ENCODE measurements at regions not wholly inside any gene's neighbourhood (a gene's known extent, or its start where the extent isn't known, plus 50 kb on each side); places are given as distances from the start of the nearest gene placed in this dataset.
"Not testable (repeated sequence)": the region's sequence is repeated elsewhere in the genome, so short reads cannot be mapped to it uniquely, and the experiment has no call there.

DNA sequence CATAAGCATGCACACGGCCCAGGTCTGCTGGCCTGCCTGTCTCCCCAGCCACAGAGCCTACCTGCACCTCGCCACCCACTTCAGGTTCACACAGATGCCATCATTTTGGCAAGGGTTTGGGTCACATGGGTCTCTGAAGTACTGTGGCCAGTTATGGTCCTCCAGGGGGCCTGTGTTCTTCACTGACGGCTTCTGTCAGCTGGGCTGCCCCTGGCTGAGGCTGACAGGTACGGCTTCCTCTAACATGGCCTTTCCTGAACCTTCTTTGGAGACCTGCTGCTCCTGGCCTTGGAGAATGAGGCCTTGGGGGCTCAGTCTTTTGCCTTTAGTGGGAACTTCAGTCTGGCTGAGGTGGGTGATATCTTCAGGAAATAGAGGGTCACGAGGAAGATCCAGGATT is 835.9 kb downstream of the SPATA31A1 start:
- TF ChIP-seq POLR2AphosphoS5 (IDR thresholded peaks at IDR 0.05; ENCODE audit: low read length); SPI1 (IDR thresholded peaks at IDR 0.05; ENCODE audit: borderline replicate concordance, insufficient read depth, low read depth, low read length); SRF (IDR thresholded peaks at IDR 0.05; ENCODE audit: low read depth in 2 of 2, low read length in 2 of 2); RBBP5 (conservative IDR thresholded peaks at IDR 0.05); ESRRA (IDR thresholded peaks at IDR 0.05; ENCODE audit: low read length); EP300 (IDR thresholded peaks at IDR 0.05; ENCODE audit: borderline replicate concordance in 1 of 2, control insufficient read depth in 1 of 2, low read depth in 2 of 2, low read length in 2 of 2); FOS (IDR thresholded peaks at IDR 0.05; ENCODE audit: borderline replicate concordance, extremely low read depth, insufficient read length); POLR2A (IDR thresholded peaks at IDR 0.05; ENCODE audit: low read depth, low read length); EZH2 (IDR thresholded peaks at IDR 0.05; ENCODE audit: borderline replicate concordance, control insufficient read depth, low read depth, low read length); MTA3 (IDR thresholded peaks at IDR 0.05; ENCODE audit: borderline replicate concordance, low read length): not testable (repeated sequence)
- TF ChIP-seq, protein P1, sequence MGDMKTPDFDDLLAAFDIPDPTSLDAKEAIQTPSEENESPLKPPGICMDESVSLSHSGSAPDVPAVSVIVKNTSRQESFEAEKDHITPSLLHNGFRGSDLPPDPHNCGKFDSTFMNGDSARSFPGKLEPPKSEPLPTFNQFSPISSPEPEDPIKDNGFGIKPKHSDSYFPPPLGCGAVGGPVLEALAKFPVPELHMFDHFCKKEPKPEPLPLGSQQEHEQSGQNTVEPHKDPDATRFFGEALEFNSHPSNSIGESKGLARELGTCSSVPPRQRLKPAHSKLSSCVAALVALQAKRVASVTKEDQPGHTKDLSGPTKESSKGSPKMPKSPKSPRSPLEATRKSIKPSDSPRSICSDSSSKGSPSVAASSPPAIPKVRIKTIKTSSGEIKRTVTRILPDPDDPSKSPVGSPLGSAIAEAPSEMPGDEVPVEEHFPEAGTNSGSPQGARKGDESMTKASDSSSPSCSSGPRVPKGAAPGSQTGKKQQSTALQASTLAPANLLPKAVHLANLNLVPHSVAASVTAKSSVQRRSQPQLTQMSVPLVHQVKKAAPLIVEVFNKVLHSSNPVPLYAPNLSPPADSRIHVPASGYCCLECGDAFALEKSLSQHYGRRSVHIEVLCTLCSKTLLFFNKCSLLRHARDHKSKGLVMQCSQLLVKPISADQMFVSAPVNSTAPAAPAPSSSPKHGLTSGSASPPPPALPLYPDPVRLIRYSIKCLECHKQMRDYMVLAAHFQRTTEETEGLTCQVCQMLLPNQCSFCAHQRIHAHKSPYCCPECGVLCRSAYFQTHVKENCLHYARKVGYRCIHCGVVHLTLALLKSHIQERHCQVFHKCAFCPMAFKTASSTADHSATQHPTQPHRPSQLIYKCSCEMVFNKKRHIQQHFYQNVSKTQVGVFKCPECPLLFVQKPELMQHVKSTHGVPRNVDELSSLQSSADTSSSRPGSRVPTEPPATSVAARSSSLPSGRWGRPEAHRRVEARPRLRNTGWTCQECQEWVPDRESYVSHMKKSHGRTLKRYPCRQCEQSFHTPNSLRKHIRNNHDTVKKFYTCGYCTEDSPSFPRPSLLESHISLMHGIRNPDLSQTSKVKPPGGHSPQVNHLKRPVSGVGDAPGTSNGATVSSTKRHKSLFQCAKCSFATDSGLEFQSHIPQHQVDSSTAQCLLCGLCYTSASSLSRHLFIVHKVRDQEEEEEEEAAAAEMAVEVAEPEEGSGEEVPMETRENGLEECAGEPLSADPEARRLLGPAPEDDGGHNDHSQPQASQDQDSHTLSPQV (IDR thresholded peaks at IDR 0.05) = not testable (repeated sequence)
- TF ChIP-seq, protein P2, sequence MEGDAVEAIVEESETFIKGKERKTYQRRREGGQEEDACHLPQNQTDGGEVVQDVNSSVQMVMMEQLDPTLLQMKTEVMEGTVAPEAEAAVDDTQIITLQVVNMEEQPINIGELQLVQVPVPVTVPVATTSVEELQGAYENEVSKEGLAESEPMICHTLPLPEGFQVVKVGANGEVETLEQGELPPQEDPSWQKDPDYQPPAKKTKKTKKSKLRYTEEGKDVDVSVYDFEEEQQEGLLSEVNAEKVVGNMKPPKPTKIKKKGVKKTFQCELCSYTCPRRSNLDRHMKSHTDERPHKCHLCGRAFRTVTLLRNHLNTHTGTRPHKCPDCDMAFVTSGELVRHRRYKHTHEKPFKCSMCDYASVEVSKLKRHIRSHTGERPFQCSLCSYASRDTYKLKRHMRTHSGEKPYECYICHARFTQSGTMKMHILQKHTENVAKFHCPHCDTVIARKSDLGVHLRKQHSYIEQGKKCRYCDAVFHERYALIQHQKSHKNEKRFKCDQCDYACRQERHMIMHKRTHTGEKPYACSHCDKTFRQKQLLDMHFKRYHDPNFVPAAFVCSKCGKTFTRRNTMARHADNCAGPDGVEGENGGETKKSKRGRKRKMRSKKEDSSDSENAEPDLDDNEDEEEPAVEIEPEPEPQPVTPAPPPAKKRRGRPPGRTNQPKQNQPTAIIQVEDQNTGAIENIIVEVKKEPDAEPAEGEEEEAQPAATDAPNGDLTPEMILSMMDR (IDR thresholded peaks at IDR 0.05 in 2 of 3, conservative IDR thresholded peaks at IDR 0.05 in 1 of 3; ENCODE audit: control insufficient read depth in 2 of 3, extremely low read depth in 1 of 3, insufficient read depth in 1 of 3, low read depth in 3 of 3, low read length in 3 of 3) = not testable (repeated sequence)
